ENCODE measurements at regions not wholly inside any gene's neighbourhood (a gene's known extent, or its start where the extent isn't known, plus 50 kb on each side); places are given as distances from the start of the nearest gene placed in this dataset.

GRCh38 chr10:31730776-31731175 lies 197.9 kb downstream of the ARHGAP12 start:
- ChIA-PET CTCF (ENCODE audit: partially characterized antibody) (no interaction called here), POLR2A (ENCODE audit: partially characterized antibody) (no interaction called here)
- peaks cover 0 to 6% (median 0%) of the 10 kb centered on the region in 8 donors for H3K9me3 Mint-ChIP-seq
- intact Hi-C loops (cut with micrococcal nuclease) = no loop called here
- no peaks in the 10 kb centered on the region for H3K9me3 ChIP-seq (ENCODE audit: control insufficient read depth in 1 of 2, low read length in 2 of 2)
- H3K27ac ChIP-seq (ENCODE audit: low read depth, low read length) = no peak overlapping the region
- no peaks in the 10 kb centered on the region for H3K36me3 ChIP-seq (ENCODE audit: insufficient read depth, low read length)
- no peaks in the 10 kb centered on the region for H3K36me3 Mint-ChIP-seq
- H3K27ac Mint-ChIP-seq = no peak overlapping the region
- no peak for DNase-seq
- no peak overlapping the region for H3K4me3 Mint-ChIP-seq
- peaks cover 9 to 19% of the 10 kb centered on the region in 2 donors for H3K27me3 Mint-ChIP-seq
- peaks cover 4% of the 10 kb centered on the region for H3K27me3 ChIP-seq (ENCODE audit: insufficient read depth, low read length)
- no peaks in the 10 kb centered on the region for H3K4me1 Mint-ChIP-seq
- H3K4me3 ChIP-seq (ENCODE audit: low read length in 2 of 2) = no peak overlapping the region
- H3K4me1 ChIP-seq (ENCODE audit: insufficient read depth, low read length) = no peaks in the 10 kb centered on the region

- H3K27me3 ChIP-seq (ENCODE audit: insufficient read depth, low read length) = peaks cover 4% of the 10 kb centered on the region
- Mint-ChIP-seq H3K4me1 (no peaks in the 10 kb centered on the region), H3K36me3 (no peaks in the 10 kb centered on the region), H3K27me3 (peaks cover 9 to 21% of the 10 kb centered on the region in 2 donors), H3K9me3 (no peaks in the 10 kb centered on the region), H3K27ac (no peak overlapping the region), H3K4me3 (no peak overlapping the region)
- no peaks in the 10 kb centered on the region for H3K4me1 ChIP-seq (ENCODE audit: insufficient read depth, low read length)
- H3K36me3 ChIP-seq (ENCODE audit: insufficient read depth, low read length) = no peaks in the 10 kb centered on the region
- no peaks in the 10 kb centered on the region for H3K9me3 ChIP-seq (ENCODE audit: control insufficient read depth in 1 of 2, low read length in 2 of 2)
- intact Hi-C loops (cut with micrococcal nuclease) = no loop called here
- POLR2A ChIA-PET (ENCODE audit: partially characterized antibody) = no interaction called here
- no peak overlapping the region for H3K4me3 ChIP-seq (ENCODE audit: low read length in 2 of 2)
- no peak overlapping the region for H3K27ac ChIP-seq (ENCODE audit: low read depth, low read length)
- CTCF ChIA-PET (ENCODE audit: partially characterized antibody) = no interaction called here
- no peak for DNase-seq
These were observed 199.9 kb downstream of the ARHGAP12 start for GRCh38 chr10:31728698-31729224.

GRCh38 chr10:31725436-31725835 lies 203.2 kb downstream of the ARHGAP12 start:
- no peaks in the 10 kb centered on the region for H3K4me1 ChIP-seq (ENCODE audit: insufficient read depth, low read length)
- no peak overlapping the region for H3K27ac Mint-ChIP-seq
- H3K4me3 ChIP-seq (ENCODE audit: low read length in 2 of 2) = no peak overlapping the region
- no peak overlapping the region for H3K27ac ChIP-seq (ENCODE audit: low read depth, low read length)
- H3K9me3 Mint-ChIP-seq = peaks cover 0 to 2% (median 0%) of the 10 kb centered on the region in 8 donors
- H3K36me3 ChIP-seq (ENCODE audit: insufficient read depth, low read length) = no peaks in the 10 kb centered on the region
- H3K27me3 Mint-ChIP-seq = peaks cover 3 to 13% of the 10 kb centered on the region in 2 donors
- DNase-seq = no peak
- H3K9me3 ChIP-seq (ENCODE audit: control insufficient read depth in 1 of 2, low read length in 2 of 2) = no peaks in the 10 kb centered on the region
- no peaks in the 10 kb centered on the region for H3K36me3 Mint-ChIP-seq
- ChIA-PET CTCF (ENCODE audit: partially characterized antibody) (no interaction called here), POLR2A (ENCODE audit: partially characterized antibody) (no interaction called here)
- H3K27me3 ChIP-seq (ENCODE audit: insufficient read depth, low read length) = peaks cover 4% of the 10 kb centered on the region
- no peak overlapping the region for H3K4me3 Mint-ChIP-seq
- no peaks in the 10 kb centered on the region for H3K4me1 Mint-ChIP-seq
- intact Hi-C loops (cut with micrococcal nuclease) = no loop called here

GRCh38 chr10:31724296-31724695 lies 204.3 kb downstream of the ARHGAP12 start:
- no peak for DNase-seq
- Mint-ChIP-seq H3K36me3 (no peaks in the 10 kb centered on the region), H3K9me3 (peaks cover 0 to 2% (median 0%) of the 10 kb centered on the region in 8 donors), H3K27me3 (peaks cover 3 to 9% of the 10 kb centered on the region in 2 donors), H3K4me1 (no peaks in the 10 kb centered on the region), H3K4me3 (no peak overlapping the region), H3K27ac (peak overlapping the region in 1 of 7 donors; percentile 9)
- POLR2A ChIA-PET (ENCODE audit: partially characterized antibody) = no interaction called here
- Histone ChIP-seq H3K4me3 (ENCODE audit: low read length in 2 of 2) (no peak overlapping the region), H3K4me1 (ENCODE audit: insufficient read depth, low read length) (no peaks in the 10 kb centered on the region), H3K27me3 (ENCODE audit: insufficient read depth, low read length) (peaks cover 4% of the 10 kb centered on the region), H3K9me3 (ENCODE audit: control insufficient read depth in 1 of 2, low read length in 2 of 2) (no peaks in the 10 kb centered on the region), H3K27ac (ENCODE audit: low read depth, low read length) (no peak overlapping the region), H3K36me3 (ENCODE audit: insufficient read depth, low read length) (no peaks in the 10 kb centered on the region)
- CTCF ChIA-PET (ENCODE audit: partially characterized antibody) = no interaction called here
- intact Hi-C loops (cut with micrococcal nuclease) = no loop called here

GRCh38 chr10:31723106-31723750 lies 205.4 kb downstream of the ARHGAP12 start:
- Mint-ChIP-seq H3K27me3 (peaks cover 4 to 7% of the 10 kb centered on the region in 2 donors), H3K9me3 (peaks cover 0 to 2% (median 0%) of the 10 kb centered on the region in 8 donors), H3K4me3 (no peak overlapping the region), H3K4me1 (no peaks in the 10 kb centered on the region), H3K36me3 (no peaks in the 10 kb centered on the region), H3K27ac (no peak overlapping the region)
- Histone ChIP-seq H3K27ac (ENCODE audit: low read depth, low read length) (no peak overlapping the region), H3K4me1 (ENCODE audit: insufficient read depth, low read length) (no peaks in the 10 kb centered on the region), H3K36me3 (ENCODE audit: insufficient read depth, low read length) (no peaks in the 10 kb centered on the region), H3K4me3 (ENCODE audit: low read length in 2 of 2) (no peak overlapping the region), H3K9me3 (ENCODE audit: control insufficient read depth in 1 of 2, low read length in 2 of 2) (no peaks in the 10 kb centered on the region), H3K27me3 (ENCODE audit: insufficient read depth, low read length) (peaks cover 4% of the 10 kb centered on the region)
- DNase-seq = no peak
- ChIA-PET CTCF (ENCODE audit: partially characterized antibody) (no interaction called here), POLR2A (ENCODE audit: partially characterized antibody) (no interaction called here)
- intact Hi-C loops (cut with micrococcal nuclease) = no loop called here

- Mint-ChIP-seq H3K27me3 (peaks cover 4 to 7% of the 10 kb centered on the region in 2 donors), H3K36me3 (no peaks in the 10 kb centered on the region), H3K4me1 (no peaks in the 10 kb centered on the region), H3K27ac (peak overlapping the region in 1 of 7 donors; percentile 70), H3K4me3 (no peak overlapping the region), H3K9me3 (peaks cover 0 to 2% (median 0%) of the 10 kb centered on the region in 8 donors)
- H3K36me3 ChIP-seq (ENCODE audit: insufficient read depth, low read length) = no peaks in the 10 kb centered on the region
- H3K27me3 ChIP-seq (ENCODE audit: insufficient read depth, low read length) = no peaks in the 10 kb centered on the region
- ChIA-PET CTCF (ENCODE audit: partially characterized antibody) (no interaction called here), POLR2A (ENCODE audit: partially characterized antibody) (no interaction called here)
- H3K4me1 ChIP-seq (ENCODE audit: insufficient read depth, low read length) = no peaks in the 10 kb centered on the region
- no peaks in the 10 kb centered on the region for H3K9me3 ChIP-seq (ENCODE audit: control insufficient read depth in 1 of 2, low read length in 2 of 2)
- H3K4me3 ChIP-seq (ENCODE audit: low read length in 2 of 2) = no peak overlapping the region
- no peak overlapping the region for H3K27ac ChIP-seq (ENCODE audit: low read depth, low read length)
- intact Hi-C loops (cut with micrococcal nuclease) = no loop called here
- no peak for DNase-seq
These were observed 207.5 kb downstream of the ARHGAP12 start for GRCh38 chr10:31721096-31721495.

GRCh38 chr10:31720546-31720945 lies 208.1 kb downstream of the ARHGAP12 start:
- peaks cover 0 to 2% (median 0%) of the 10 kb centered on the region in 8 donors for H3K9me3 Mint-ChIP-seq
- Histone ChIP-seq H3K4me1 (ENCODE audit: insufficient read depth, low read length) (no peaks in the 10 kb centered on the region), H3K36me3 (ENCODE audit: insufficient read depth, low read length) (no peaks in the 10 kb centered on the region), H3K4me3 (ENCODE audit: low read length in 2 of 2) (no peak overlapping the region), H3K27me3 (ENCODE audit: insufficient read depth, low read length) (no peaks in the 10 kb centered on the region), H3K9me3 (ENCODE audit: control insufficient read depth in 1 of 2, low read length in 2 of 2) (no peaks in the 10 kb centered on the region), H3K27ac (ENCODE audit: low read depth, low read length) (no peak overlapping the region)
- H3K4me3 Mint-ChIP-seq = no peak overlapping the region
- ChIA-PET POLR2A (ENCODE audit: partially characterized antibody) (no interaction called here), CTCF (ENCODE audit: partially characterized antibody) (no interaction called here)
- H3K27me3 Mint-ChIP-seq = peaks cover 4 to 7% of the 10 kb centered on the region in 2 donors
- intact Hi-C loops (cut with micrococcal nuclease) = no loop called here
- H3K36me3 Mint-ChIP-seq = no peaks in the 10 kb centered on the region
- no peak overlapping the region for H3K27ac Mint-ChIP-seq
- H3K4me1 Mint-ChIP-seq = no peaks in the 10 kb centered on the region
- DNase-seq = no peak
